DMS79 treated with DMSO at 0.1 percent for 48 hours (cell line): ENCODE measurements at regions not wholly inside any gene's neighbourhood (a gene's known extent, or its start where the extent isn't known, plus 50 kb on each side); places are given as distances from the start of the nearest gene placed in this dataset.
"Not testable (repeated sequence)": the region's sequence is repeated elsewhere in the genome, so short reads cannot be mapped to it uniquely, and the experiment has no call there.

ENCODE experiments used
- DNase-seq: peaks from one replicate; lab custom pipeline; 2025; lab: John Stamatoyannopoulos, UW

- DNase-seq: no peak
These were observed 111.1 kb upstream of the VRK1 start for GRCh38 chr14:96686126-96686525.

DNA sequence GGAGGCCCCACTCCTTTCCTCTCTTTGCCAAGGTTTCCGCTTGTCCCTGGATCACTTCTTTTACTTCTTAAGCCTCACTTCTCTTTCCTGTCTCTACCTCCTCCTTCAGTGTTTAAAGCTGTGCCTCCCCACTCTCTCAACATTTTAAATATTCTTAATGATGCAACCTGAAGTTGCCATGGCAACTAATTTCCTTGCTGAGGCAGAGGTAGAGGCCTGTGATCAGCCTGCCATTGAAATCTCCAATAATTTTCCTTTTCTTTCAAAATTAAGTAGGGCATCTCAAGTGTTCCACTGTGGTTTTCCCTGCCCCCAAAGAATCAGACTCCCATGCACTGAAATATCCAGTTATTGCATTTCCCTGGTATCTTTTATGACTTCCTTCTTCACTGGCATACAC lies 108.6 kb upstream of the VRK1 start:
- DNase-seq: peak; percentile 34

- no peak for DNase-seq
These were observed 106.3 kb upstream of the VRK1 start for GRCh38 chr14:96690713-96691383.

DNA sequence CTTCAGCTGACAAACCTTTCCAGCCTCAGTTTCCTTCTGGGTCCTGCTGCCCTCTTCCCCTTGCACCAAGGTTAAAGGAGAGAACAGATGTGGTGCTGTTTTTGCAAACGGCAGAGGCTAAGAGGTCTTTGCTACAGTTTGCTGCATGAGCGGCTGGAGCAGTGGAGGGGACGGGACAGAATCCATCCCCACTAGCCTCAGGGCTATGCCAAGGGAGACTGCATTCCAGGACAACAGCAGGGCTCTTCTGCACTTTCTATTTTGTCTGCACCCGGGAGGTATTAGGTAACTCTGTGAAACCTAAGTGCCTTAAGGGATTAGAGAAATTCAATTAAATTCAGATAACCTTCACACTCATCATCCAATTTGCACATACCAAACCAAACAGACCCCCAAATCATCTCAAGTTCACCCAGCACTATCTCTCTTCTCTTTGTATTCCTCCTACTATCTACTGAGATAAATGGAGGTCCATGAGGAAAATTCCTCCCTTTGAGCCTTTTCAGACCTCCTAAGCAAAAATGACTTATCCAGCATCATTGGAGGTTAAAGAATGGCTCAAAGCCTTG lies 103.8 kb upstream of the VRK1 start:
- no peak for DNase-seq

DNA sequence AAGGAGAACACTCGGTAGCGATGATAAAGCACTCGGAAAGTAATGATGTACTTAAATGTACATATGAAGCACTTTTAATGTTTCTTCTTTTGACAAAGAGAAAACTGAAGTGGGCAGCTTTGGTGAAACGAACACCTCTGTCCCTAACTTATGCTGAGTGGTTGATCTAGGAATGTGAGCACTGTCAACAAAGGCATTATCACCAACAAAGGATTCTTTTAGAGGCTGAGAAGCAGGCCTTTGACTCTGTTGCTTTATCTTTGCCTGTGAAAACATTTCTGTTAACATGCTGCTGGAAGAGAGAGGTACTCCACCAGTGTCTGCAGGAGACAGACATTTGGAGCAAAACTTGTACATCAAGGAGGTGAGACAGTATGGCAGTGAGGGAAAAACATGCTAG lies 103.2 kb upstream of the VRK1 start:
- no peak for DNase-seq

GRCh38 chr14:96698960-96699539 lies 98.1 kb upstream of the VRK1 start:
- DNase-seq: no peak

- no peak for DNase-seq
These were observed 97.5 kb upstream of the VRK1 start for GRCh38 chr14:96699666-96700065.

- DNase-seq: no peak
These were observed 94.4 kb upstream of the VRK1 start for GRCh38 chr14:96702831-96703230.

DNA sequence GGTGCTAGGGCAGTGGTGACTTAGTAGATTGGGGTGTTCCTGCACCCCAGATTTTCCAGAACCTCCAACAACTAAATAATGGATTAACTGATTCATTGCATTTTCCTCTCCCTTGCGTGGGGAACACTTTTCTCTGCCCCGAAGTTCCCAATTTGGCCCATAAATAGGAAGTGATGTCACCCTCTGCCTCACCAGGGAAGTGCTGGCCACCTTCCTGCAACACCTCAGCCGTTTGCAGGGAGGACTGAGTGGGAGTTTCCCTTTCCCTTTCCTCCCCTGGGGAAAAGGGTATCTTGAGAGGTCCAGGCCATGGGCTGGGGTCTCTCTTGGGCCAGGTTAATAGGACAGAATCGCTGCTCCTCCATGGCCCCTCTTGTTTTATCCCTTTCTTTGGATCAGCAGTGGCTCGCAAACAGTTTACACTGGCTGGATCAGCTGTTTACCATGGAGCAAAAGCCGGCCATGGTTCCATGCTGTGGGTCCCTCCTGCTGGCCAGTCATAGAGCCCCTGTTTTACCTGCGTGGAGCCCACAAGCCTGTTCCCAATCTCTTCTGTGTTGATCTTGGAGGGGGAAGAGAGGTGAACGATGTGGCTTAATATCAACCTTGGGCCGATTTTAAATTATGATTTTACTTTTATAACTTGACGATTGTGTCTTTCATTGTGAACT lies 91.6 kb upstream of the VRK1 start:
- no peak for DNase-seq

- DNase-seq: no peak
These were observed 90.3 kb upstream of the VRK1 start for GRCh38 chr14:96706893-96707292.

DNA sequence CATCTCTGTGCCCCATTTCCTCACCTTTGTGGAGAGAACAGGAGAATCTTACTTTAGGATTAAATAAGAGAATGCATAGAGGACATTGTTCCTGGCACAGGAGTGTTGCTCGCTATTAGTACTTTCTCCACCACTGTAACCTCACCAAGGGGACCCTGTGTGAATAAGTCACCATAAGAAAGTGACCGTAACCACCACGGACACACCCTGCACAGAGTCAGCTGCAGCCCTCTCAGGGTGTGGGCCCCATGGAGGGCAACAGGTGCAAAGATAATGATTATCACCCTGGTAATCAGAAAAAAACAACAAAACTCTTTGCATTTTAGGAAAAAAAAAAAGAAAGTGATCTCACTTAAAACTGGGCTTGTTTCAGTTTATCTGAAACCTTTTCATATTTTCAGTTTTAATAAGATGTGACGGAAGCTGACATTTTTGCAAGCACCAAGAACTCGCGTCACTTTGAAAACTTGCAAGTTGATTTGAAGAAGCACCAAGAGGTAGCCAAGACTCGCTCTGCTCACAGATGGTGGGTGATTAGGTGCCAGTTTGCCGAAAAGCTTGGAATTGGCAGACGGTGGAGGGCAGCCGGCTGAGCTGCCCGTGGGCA lies 87.0 kb upstream of the VRK1 start:
- DNase-seq: no peak

GRCh38 chr14:96711559-96712267 lies 85.5 kb upstream of the VRK1 start:
- no peak for DNase-seq

- DNase-seq: no peak
These were observed 83.8 kb upstream of the VRK1 start for GRCh38 chr14:96713426-96713825.

DNA sequence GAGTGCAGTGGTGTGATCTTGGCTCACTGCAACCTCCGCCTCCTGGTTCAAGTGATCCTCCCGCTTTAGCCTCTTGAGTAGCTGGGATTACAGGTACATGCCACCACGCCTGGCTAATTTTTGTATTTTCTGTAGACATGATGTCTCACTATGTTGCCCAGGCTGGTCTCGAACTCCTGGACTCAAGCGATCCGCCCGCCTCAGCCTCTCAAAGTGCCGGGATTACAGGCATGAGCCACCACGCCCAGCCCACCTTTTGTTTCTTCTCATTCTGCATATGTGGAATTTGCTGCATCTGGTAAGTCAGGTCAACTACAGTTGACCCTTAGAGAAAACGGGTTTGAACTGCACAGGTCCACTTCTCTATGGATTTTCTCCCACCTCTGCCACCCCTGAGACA lies 82.6 kb upstream of the VRK1 start:
- not testable (repeated sequence) for DNase-seq

- no peak for DNase-seq
These were observed 80.1 kb upstream of the VRK1 start for GRCh38 chr14:96717116-96717515.

DNA sequence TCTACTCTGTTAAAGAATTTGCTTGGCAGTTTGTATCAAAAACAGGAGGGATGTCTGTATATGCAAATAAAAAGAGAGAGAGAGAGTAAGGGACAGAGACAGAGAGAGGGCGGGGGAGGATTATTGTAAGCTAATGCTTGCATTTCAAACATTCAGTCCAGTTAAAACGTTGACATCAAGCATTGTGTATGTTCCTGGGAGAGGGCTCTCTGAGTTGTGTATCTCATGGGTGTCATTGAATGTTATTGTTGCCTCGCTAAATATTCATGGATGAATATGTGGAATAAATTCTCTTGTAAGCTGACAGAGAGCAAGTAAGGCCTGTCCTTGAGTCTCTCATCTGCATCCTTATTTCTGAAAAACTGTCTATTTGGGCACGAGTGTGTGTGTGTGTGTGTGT lies 78.8 kb upstream of the VRK1 start:
- no peak for DNase-seq

DNA sequence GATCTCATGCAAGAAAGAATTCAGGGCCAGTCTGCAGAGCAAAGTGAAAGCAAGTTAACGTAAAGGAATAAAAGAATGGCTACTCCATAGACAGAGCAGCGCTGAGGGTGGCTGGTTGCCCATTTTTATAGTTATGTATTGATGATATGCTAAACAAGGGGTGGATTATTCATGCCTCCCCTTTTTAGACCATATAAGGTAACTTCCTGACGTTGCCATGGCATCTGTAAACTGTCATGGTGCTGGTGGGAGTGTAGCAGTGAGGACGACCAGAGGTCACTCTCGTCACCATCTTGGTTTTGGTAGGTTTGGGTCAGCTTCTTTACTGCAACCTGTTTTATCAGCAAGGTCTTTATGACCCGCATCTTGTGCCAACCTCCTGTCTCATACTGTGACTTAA lies 76.5 kb upstream of the VRK1 start:
- not testable (repeated sequence) for DNase-seq

DNA sequence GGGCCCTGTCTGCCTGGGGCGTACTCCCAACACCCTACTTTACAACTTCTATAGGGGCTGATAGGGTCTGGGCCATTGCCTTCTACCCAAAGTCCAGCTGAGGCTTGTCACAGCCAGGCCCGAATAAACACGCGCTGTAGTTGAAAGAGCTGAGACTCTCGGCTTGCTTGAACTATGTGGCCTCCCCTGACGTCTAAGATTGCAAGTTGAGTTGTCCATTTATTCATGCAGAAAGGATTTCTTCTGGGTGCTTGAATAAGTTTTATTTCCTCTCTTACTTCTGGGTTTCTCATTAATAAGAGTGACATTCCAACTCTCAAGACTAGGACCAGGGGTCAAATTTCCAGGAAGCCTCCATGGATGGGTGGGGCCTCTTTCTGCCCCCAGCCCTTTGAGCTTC lies 74.4 kb upstream of the VRK1 start:
- DNase-seq: no peak

- DNase-seq: no peak
These were observed 73.2 kb upstream of the VRK1 start for GRCh38 chr14:96723946-96724345.

DNA sequence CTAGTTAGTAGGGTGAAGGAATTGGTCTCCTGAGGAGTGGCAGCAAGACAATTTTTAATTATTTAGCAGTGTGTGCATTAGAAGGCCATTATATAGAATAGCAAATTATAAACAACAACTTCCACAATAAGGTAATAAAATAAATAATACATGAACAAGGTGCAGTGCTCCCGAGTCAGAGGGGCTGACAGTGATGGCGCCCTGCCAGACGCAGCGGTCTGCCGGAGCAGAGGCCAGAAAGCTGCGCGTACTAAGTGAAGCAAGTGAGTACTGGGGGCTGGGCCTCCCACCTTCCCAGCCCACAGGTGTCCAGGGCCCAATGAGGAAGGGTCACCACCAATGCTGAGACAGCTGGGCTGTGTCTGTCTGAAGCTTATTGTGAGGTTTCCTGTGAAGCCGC lies 72.0 kb upstream of the VRK1 start:
- no peak for DNase-seq

- no peak for DNase-seq
These were observed 70.1 kb upstream of the VRK1 start for GRCh38 chr14:96727073-96727472.

DNA sequence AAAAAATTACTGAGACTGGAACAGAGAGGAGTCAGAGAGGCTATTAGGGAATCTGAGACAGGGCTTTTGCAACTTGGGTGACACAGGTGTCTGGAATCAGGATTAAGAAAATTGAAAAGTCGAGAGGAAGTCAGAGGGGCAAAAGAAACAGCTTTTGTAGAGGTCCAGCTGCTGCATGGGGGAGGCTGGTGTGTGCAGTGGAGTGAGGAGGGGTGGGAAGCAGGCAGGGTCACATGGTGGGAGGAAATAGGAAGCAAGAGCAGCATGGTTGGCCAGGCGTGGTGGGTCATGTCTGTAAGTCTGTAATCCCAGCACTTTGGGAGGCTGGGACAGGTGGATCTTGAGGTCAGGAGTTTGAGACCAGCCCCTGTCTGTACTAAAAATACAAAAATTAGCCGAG lies 69.7 kb upstream of the VRK1 start:
- DNase-seq: no peak
